GM19463 (cell line): ENCODE measurements at regions not wholly inside any gene's neighbourhood (a gene's known extent, or its start where the extent isn't known, plus 50 kb on each side); places are given as distances from the start of the nearest gene placed in this dataset.

Source experiments
- ATAC-seq: cut with Tn5 transposase; IDR thresholded peaks from one replicate; pipeline ENCODE4 v1.9.1; 2021; ENCODE audit warnings: mild to moderate bottlenecking, moderate library complexity; ENCODE audit not compliant: unreplicated experiment

- ATAC-seq = no peak
Measured at GRCh38 chr13:73684286-73684685, 449.9 kb downstream of the KLF12 start.

- no peak for ATAC-seq
Measured at GRCh38 chr13:73683746-73684145, 450.5 kb downstream of the KLF12 start.

- ATAC-seq = no peak
Measured at GRCh38 chr13:73681779-73682178, 452.4 kb downstream of the KLF12 start.

- ATAC-seq = no peak
Measured at GRCh38 chr13:73681015-73681414, 453.2 kb downstream of the KLF12 start.

- no peak for ATAC-seq
Measured at GRCh38 chr13:73677048-73677601, 457.1 kb downstream of the KLF12 start.

- ATAC-seq = no peak
Measured at GRCh38 chr13:73676550-73677047, 457.6 kb downstream of the KLF12 start.

GRCh38 chr13:73675821-73676220, 458.4 kb downstream of the KLF12 start:
- no peak for ATAC-seq

GRCh38 chr13:73674570-73674969, 459.6 kb downstream of the KLF12 start:
- ATAC-seq = no peak

GRCh38 chr13:73673931-73674330, 460.3 kb downstream of the KLF12 start:
- ATAC-seq = no peak

GRCh38 chr13:73672492-73672891, 461.7 kb downstream of the KLF12 start:
- no peak for ATAC-seq

GRCh38 chr13:73671732-73672131, 462.5 kb downstream of the KLF12 start:
- ATAC-seq = no peak

GRCh38 chr13:73671011-73671410, 463.2 kb downstream of the KLF12 start:
- no peak for ATAC-seq

- no peak for ATAC-seq
Measured at GRCh38 chr13:73667756-73668155, 466.4 kb downstream of the KLF12 start.

- no peak for ATAC-seq
Measured at GRCh38 chr13:73665261-73665660, 468.9 kb downstream of the KLF12 start.

GRCh38 chr13:73664851-73665250, 469.4 kb downstream of the KLF12 start:
- ATAC-seq = no peak

GRCh38 chr13:73662833-73663232, 471.4 kb downstream of the KLF12 start:
- no peak for ATAC-seq

- ATAC-seq = no peak
Measured at GRCh38 chr13:73661687-73662425, 472.3 kb downstream of the KLF12 start.

- no peak for ATAC-seq
Measured at GRCh38 chr13:73661066-73661465, 473.1 kb downstream of the KLF12 start.

- no peak for ATAC-seq
Measured at GRCh38 chr13:73658639-73659038, 475.6 kb downstream of the KLF12 start.

GRCh38 chr13:73657821-73658540, 476.2 kb downstream of the KLF12 start:
- no peak for ATAC-seq

- ATAC-seq = no peak
Measured at GRCh38 chr13:73656863-73657262, 477.3 kb downstream of the KLF12 start.

GRCh38 chr13:73653688-73654087, 480.5 kb downstream of the KLF12 start:
- ATAC-seq = no peak
